ENCODE measurements at regions not wholly inside any gene's neighbourhood (a gene's known extent, or its start where the extent isn't known, plus 50 kb on each side); places are given as distances from the start of the nearest gene placed in this dataset.

- POLR2A ChIA-PET: interaction anchor here (0.5 kb wide), 1 partner anchor 824 kb away, joined by 9 read pairs; no protein-coding TSS in a partner anchor
- TF ChIP-seq SIN3A (IDR thresholded peaks at IDR 0.05; ENCODE audit: borderline replicate concordance, insufficient read depth, low read depth, low read length): no peak
- TF ChIP-seq TCF7L2 (IDR thresholded peaks at IDR 0.05; ENCODE audit: low read depth, low read length): no peak
- no peak for TF ChIP-seq CTCF (IDR thresholded peaks at IDR 0.05)
- TF ChIP-seq REST (IDR thresholded peaks at IDR 0.05; ENCODE audit: insufficient read depth in 1 of 2, low read depth in 2 of 2, low read length in 1 of 2): no peak
- no peak for TF ChIP-seq POLR2AphosphoS5 (IDR thresholded peaks at IDR 0.05; ENCODE audit: low read depth, low read length)
- CTCF ChIA-PET: no interaction called here
Measured at GRCh38 chr22:47997612-47998011, 1235.2 kb downstream of the TBC1D22A start.

GRCh38 chr22:47997052-47997590, 1234.7 kb downstream of the TBC1D22A start:
- no peaks in the 10 kb centered on the region for H3K9me3 ChIP-seq (ENCODE audit: control insufficient read depth, insufficient read depth, low read depth, low read length)
- no peaks in the 10 kb centered on the region for H3K36me3 ChIP-seq (ENCODE audit: control insufficient read depth, insufficient read depth, low read length)
- ChIA-PET POLR2A (interaction anchor here (0.5 kb wide), 1 partner anchor 824 kb away, joined by 9 read pairs; no protein-coding TSS in a partner anchor), CTCF (no interaction called here)
- intact Hi-C loops (cut with micrococcal nuclease; ENCODE audit: unreplicated experiment): no loop called here
- ATAC-seq: no peak
- H3K4me3 ChIP-seq (ENCODE audit: low read depth in 2 of 2, low read length in 2 of 2): no peak overlapping the region
- no peak for DNase-seq (ENCODE audit: low read depth, low spot score)
- H3K27ac ChIP-seq (ENCODE audit: low read length): no peak overlapping the region
- in situ Hi-C loops (cut with HindIII; ENCODE audit: low pct_unique_long_range_greater_than_20kb, low sequenced_read_pairs): no loop called here
- H3K4me1 ChIP-seq (ENCODE audit: control insufficient read depth, insufficient read depth, low read length): no peaks in the 10 kb centered on the region
- H3K27me3 ChIP-seq (ENCODE audit: control insufficient read depth, insufficient read depth, low read length): no peaks in the 10 kb centered on the region
- no TSS peak for BruUV-seq (replicated peaks)
- TF ChIP-seq POLR2AphosphoS5 (IDR thresholded peaks at IDR 0.05; ENCODE audit: low read depth, low read length): no peak
- TF ChIP-seq REST (IDR thresholded peaks at IDR 0.05; ENCODE audit: insufficient read depth in 1 of 2, low read depth in 2 of 2, low read length in 1 of 2): no peak
- no peak for TF ChIP-seq CTCF (IDR thresholded peaks at IDR 0.05)
- TF ChIP-seq SIN3A (IDR thresholded peaks at IDR 0.05; ENCODE audit: borderline replicate concordance, insufficient read depth, low read depth, low read length): no peak
- TF ChIP-seq TCF7L2 (IDR thresholded peaks at IDR 0.05; ENCODE audit: low read depth, low read length): no peak

More at GRCh38 chr22:47997612-47998011, 1235.2 kb downstream of the TBC1D22A start:
- H3K27ac ChIP-seq (ENCODE audit: low read length): no peak overlapping the region
- DNase-seq (ENCODE audit: low read depth, low spot score): no peak
- H3K4me1 ChIP-seq (ENCODE audit: control insufficient read depth, insufficient read depth, low read length): no peaks in the 10 kb centered on the region
- no peaks in the 10 kb centered on the region for H3K36me3 ChIP-seq (ENCODE audit: control insufficient read depth, insufficient read depth, low read length)
- H3K9me3 ChIP-seq (ENCODE audit: control insufficient read depth, insufficient read depth, low read depth, low read length): no peaks in the 10 kb centered on the region
- in situ Hi-C loops (cut with HindIII; ENCODE audit: low pct_unique_long_range_greater_than_20kb, low sequenced_read_pairs): no loop called here
- no peak overlapping the region for H3K4me3 ChIP-seq (ENCODE audit: low read depth in 2 of 2, low read length in 2 of 2)
- H3K27me3 ChIP-seq (ENCODE audit: control insufficient read depth, insufficient read depth, low read length): no peaks in the 10 kb centered on the region
- BruUV-seq (replicated peaks): no TSS peak
- ATAC-seq: no peak
- intact Hi-C loops (cut with micrococcal nuclease; ENCODE audit: unreplicated experiment): no loop called here

Data from Panc1 (cell line).